Pancreas (tissue), 10 donors: ENCODE measurements at regions not wholly inside any gene's neighbourhood (a gene's known extent, or its start where the extent isn't known, plus 50 kb on each side); places are given as distances from the start of the nearest gene placed in this dataset.
"Not testable (repeated sequence)": the region's sequence is repeated elsewhere in the genome, so short reads cannot be mapped to it uniquely, and the experiment has no call there.

Experiments used
- ATAC-seq, 4 donors: fragments of 200-7000 bp; cut with Tn5 transposase; one replicate each; pipeline versions ENCODE4 v1.8.0 to v1.9.1; 2020; ENCODE audit warnings: mild to moderate bottlenecking in 4 of 4, moderate library complexity in 4 of 4
- DNase-seq, 6 donors: peaks; one replicate each; pipeline ENCODE4 v3.0.0-alpha.2; 2020
- FAIRE-seq: peaks from 2 replicates; lab custom pipeline; 2012; peaks lifted over from hg19 to GRCh38; lab: Jason Lieb, UNC
- H3K27ac ChIP-seq, 4 donors: fragments of 200-600 bp; sonication (generic); 1 replicate in 3 of 4; 2 replicates in 1 of 4; pipeline versions ENCODE4 v1.5.0 to v1.8.0; 2020
- H3K27me3 ChIP-seq, 4 donors: fragments of 200-600 bp; one replicate each; pipeline ENCODE4 v1.8.0; 2021
- H3K36me3 ChIP-seq, 3 donors: fragments of 200-600 bp; sonication (generic) in 1 of 3; one replicate each; pipeline versions ENCODE4 v1.5.0 to v1.8.0; 2020 to 2021
- H3K4me1 ChIP-seq, 3 donors: fragments of 200-600 bp; one replicate each; pipeline ENCODE4 v1.8.0; 2021
- H3K4me3 ChIP-seq, 4 donors: fragments of 200-600 bp; sonication (generic) in 2 of 4; one replicate each; pipeline versions ENCODE4 v1.5.0 to v1.8.0; 2020 to 2021
- H3K9me3 ChIP-seq, 4 donors: fragments of 200-600 bp; one replicate each; pipeline ENCODE4 v1.8.0; 2021
- WGBS, 2 donors: extraction: QIAGEN DNeasy Blood & Tissue Kit; methylation state at CpG; one replicate each; pipeline ENCODE4 v1.1.7; 2013; 5-methylcytosine and 5-hydroxymethylcytosine counted together
- intact Hi-C, 3 donors: fragments of 100-400 bp; cut with DNase I; formaldehyde crosslinking; loops; one replicate each; pipeline versions ENCODE4 v1.11.1 to v1.14.2; 2022
- TF ChIP-seq, protein P1 (sequence below), 4 donors: fragments of 200-600 bp; sonication (generic) in 3 of 4; IDR thresholded peaks; one replicate each; pipeline versions ENCODE4 v1.5.0 to v1.8.0; 2021; ENCODE audit warnings: antibody characterized with exemption in 4 of 4
- donor health status: healthy with polysubstance abuse.
- donor health status: DM: no; HTN: no; CAD: no; lungs with moderate emphysema.
- donor health status: DM: no; HTN: no; CAD: no.
- donor health status: control.
- donor health status: control.
- donor health status: Bipolar disorder and iron deficiency.
- donor health status: DM: yes; HTN: yes; CAD: no.
- donor health status: DM: no; HTN: no; CAD: no.
- donor health status: DM: no; HTN: no; CAD: no.
- donor health status: DM: yes; HTN: yes; CAD: no.

DNA sequence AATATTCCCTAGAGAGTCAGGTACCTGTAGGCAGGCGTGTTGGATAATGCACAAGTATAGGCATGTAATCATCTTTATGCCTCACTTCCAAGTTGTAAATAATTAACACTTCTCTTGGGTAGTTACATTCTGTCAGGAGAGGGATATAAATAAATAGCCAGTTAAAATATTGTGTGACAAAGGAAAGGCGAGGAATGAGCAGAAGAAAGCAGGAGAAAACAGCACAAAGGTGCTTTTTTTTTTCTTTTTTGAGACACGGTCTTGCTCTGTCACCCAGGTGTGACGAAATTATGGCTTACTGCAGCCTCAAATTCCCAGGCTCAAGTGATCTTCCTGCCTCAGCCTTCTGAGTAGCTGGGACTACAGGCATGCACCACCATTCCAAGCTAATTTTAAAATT is 99.2 kb upstream of the LYZL2 start:
- Histone ChIP-seq H3K27ac (no peak overlapping the region), H3K4me3 (no peak overlapping the region), H3K27me3 (no peaks in the 10 kb centered on the region), H3K36me3 (no peaks in the 10 kb centered on the region), H3K9me3 (no peaks in the 10 kb centered on the region), H3K4me1 (no peaks in the 10 kb centered on the region)
- WGBS, 2 donors = 57 to 65% methylated on average over 4 of the region's 4 CpGs
- no peak for ATAC-seq
- TF ChIP-seq, protein P1, sequence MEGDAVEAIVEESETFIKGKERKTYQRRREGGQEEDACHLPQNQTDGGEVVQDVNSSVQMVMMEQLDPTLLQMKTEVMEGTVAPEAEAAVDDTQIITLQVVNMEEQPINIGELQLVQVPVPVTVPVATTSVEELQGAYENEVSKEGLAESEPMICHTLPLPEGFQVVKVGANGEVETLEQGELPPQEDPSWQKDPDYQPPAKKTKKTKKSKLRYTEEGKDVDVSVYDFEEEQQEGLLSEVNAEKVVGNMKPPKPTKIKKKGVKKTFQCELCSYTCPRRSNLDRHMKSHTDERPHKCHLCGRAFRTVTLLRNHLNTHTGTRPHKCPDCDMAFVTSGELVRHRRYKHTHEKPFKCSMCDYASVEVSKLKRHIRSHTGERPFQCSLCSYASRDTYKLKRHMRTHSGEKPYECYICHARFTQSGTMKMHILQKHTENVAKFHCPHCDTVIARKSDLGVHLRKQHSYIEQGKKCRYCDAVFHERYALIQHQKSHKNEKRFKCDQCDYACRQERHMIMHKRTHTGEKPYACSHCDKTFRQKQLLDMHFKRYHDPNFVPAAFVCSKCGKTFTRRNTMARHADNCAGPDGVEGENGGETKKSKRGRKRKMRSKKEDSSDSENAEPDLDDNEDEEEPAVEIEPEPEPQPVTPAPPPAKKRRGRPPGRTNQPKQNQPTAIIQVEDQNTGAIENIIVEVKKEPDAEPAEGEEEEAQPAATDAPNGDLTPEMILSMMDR (IDR thresholded peaks at IDR 0.05) = no peak
- no peak for FAIRE-seq
- intact Hi-C loops = no loop called here
- no peak for DNase-seq

DNA sequence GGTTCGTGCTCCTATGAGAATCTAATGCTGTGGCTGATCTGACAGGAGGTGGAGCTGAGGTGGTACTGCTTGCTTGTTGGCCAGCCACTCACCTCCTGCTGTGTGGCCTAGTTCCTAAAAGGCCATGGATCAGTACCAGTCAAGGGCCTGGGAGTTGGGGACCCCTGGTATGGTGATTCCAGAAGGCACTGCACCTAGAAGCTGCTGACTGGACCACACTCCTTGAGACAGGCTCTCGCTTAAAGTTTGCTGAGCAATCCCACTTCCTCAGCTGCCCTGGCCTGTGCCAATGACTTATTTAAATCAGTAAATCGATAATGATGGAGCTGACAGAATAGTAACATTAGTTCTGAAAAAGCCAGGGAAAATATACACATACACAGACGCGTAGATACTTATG is 98.6 kb upstream of the LYZL2 start:
- ATAC-seq = no peak
- no peaks in the 10 kb centered on the region for H3K9me3 ChIP-seq
- no peak for FAIRE-seq
- DNase-seq = no peak
- H3K27me3 ChIP-seq = no peaks in the 10 kb centered on the region
- no peaks in the 10 kb centered on the region for H3K4me1 ChIP-seq
- intact Hi-C loops = no loop called here
- no peak overlapping the region for H3K27ac ChIP-seq
- no peaks in the 10 kb centered on the region for H3K36me3 ChIP-seq
- WGBS, 2 donors = 81 to 84% methylated on average over 5 of the region's 5 CpGs
- TF ChIP-seq, protein P1 (IDR thresholded peaks at IDR 0.05) = no peak
- no peak overlapping the region for H3K4me3 ChIP-seq

DNA sequence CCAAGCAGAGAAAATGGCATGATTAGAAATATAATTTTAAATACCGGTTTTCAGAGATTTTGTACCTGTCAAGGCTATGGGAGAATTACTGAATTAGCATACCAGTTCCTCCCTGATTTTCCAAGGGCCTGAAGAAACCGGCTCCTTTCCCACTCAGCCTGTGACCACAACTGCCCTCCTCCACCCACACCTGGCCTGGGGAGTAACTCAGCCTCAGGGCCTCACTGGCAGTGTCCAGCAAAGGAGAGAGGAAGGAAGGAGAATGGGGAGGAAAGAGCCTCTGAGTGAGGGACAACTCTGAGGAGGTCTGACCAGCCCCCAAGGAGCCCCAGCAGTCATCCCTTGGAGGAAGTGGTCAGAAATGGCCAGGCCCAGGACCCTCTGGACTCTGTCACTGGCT is 98.0 kb upstream of the LYZL2 start:
- 55 to 56% methylated on average over 2 of the region's 2 CpGs for WGBS, 2 donors
- H3K36me3 ChIP-seq = no peaks in the 10 kb centered on the region
- no peaks in the 10 kb centered on the region for H3K4me1 ChIP-seq
- no peaks in the 10 kb centered on the region for H3K27me3 ChIP-seq
- H3K9me3 ChIP-seq = no peaks in the 10 kb centered on the region
- no peak for ATAC-seq
- TF ChIP-seq, protein P1 (IDR thresholded peaks at IDR 0.05) = no peak
- H3K27ac ChIP-seq = no peak overlapping the region
- intact Hi-C loops = no loop called here
- no peak overlapping the region for H3K4me3 ChIP-seq
- no peak for FAIRE-seq
- DNase-seq = no peak

DNA sequence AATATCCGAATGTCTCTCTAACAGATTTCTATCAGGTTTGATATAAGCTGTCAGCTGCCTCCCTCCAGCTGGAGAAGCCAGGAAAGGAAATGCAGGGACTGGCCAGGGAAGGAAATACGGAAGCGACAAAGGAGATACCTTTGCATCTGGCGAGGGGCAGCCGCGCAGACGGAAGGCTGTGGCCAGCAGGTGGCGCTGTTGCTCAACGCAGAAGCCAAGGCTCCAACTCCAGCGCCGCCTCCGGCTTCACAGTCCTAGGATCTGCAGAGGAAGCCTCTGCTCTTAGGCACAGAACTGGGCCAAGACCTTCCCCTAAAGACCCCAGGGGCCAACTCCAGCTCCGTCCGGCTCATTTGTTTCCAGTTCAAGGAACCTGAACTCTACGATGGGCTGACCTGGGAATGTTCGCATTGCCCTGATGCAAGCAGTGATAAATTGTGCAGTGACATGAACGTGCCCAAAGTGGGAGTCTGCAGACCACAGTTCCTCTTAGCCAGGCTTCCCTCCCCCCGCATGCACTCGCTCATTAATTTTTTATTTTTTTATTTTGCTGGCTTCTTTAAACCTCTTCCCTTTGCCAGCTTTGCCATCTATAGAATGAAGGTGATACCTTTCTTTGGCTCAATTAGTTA is 97.3 kb upstream of the LYZL2 start:
- WGBS, 2 donors = 9 to 10% methylated on average over 19 of the region's 19 CpGs
- H3K4me1 ChIP-seq, H3K36me3 ChIP-seq, H3K4me3 ChIP-seq, H3K27me3 ChIP-seq, intact Hi-C loops, H3K9me3 ChIP-seq, H3K27ac ChIP-seq: not testable (repeated sequence)
- TF ChIP-seq, protein P1 (IDR thresholded peaks at IDR 0.05) = peak; percentile 14 to 68 (median 42)
- FAIRE-seq = peak; percentile 29
- DNase-seq = peak; percentile 43 to 97 (median 81)
- ATAC-seq = peak; percentile 88 to 98 (median 98)

DNA sequence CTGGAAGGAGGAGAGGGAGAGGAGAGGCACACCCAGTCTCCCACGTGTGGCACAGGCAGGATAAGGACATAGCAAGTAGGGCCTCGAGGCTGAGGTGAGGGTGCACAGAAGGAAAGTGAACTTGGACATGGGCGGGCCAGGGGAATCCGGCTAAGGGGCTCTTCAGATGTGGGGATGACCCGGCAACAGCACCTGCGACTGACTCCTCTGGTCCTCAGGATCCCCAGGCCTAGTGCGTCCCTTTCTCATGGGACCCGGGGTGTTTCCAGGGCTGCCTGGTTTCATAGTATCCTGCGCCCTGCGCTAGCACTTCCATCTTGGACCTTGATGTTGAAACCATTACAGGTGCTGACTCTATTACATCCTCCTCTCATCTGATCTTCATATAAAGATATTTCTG is 96.1 kb upstream of the LYZL2 start:
- no peaks in the 10 kb centered on the region for H3K9me3 ChIP-seq

More for the DNA sequence above, 96.1 kb upstream of the LYZL2 start:
- DNase-seq (no peak), ATAC-seq (no peak), FAIRE-seq (no peak)
- no peaks in the 10 kb centered on the region for H3K4me1 ChIP-seq
- intact Hi-C loops = no loop called here
- H3K27ac ChIP-seq = no peak overlapping the region
- TF ChIP-seq, protein P1 (IDR thresholded peaks at IDR 0.05) = no peak
- 66 to 79% methylated on average over 10 of the region's 10 CpGs for WGBS, 2 donors
- no peaks in the 10 kb centered on the region for H3K27me3 ChIP-seq
- no peaks in the 10 kb centered on the region for H3K36me3 ChIP-seq
- H3K4me3 ChIP-seq = no peak overlapping the region
